Calu3 (cell line): ENCODE measurements at regions not wholly inside any gene's neighbourhood (a gene's known extent, or its start where the extent isn't known, plus 50 kb on each side); places are given as distances from the start of the nearest gene placed in this dataset.

Experiments
- BruUV-seq: library from RNA; stranded (reverse); fragments of 400-500 nt; replicated peaks from 2 replicates; lab custom pipeline; 2021; lab: Mats Ljungman, UMichigan
- CTCF ChIA-PET: fragments of 300-600 bp; sonication (Branson Sonifier 250); formaldehyde crosslinking; loops from one replicate; lab custom pipeline; 2022; ENCODE audit warnings: antibody characterized with exemption; lab: Charles Lee
- DNase-seq: peaks from one replicate; pipeline ENCODE4 v3.0.0; 2022
- H3K27ac Mint-ChIP-seq: one replicate; pipeline ENCODE4 v1.8.0; 2022; ENCODE audit warnings: mixed read lengths; ENCODE audit not compliant: unreplicated experiment
- H3K27me3 Mint-ChIP-seq: one replicate; pipeline ENCODE4 v1.8.0; 2022; ENCODE audit warnings: mixed read lengths; ENCODE audit not compliant: unreplicated experiment
- H3K36me3 Mint-ChIP-seq: one replicate; pipeline ENCODE4 v1.8.0; 2022; ENCODE audit warnings: mild to moderate bottlenecking, moderate library complexity, mixed read lengths; ENCODE audit not compliant: insufficient read depth, unreplicated experiment
- H3K4me1 Mint-ChIP-seq: one replicate; pipeline ENCODE4 v1.8.0; 2022; ENCODE audit warnings: mild to moderate bottlenecking, low read depth, mixed read lengths; ENCODE audit not compliant: unreplicated experiment
- H3K4me3 Mint-ChIP-seq: one replicate; pipeline ENCODE4 v1.8.0; 2022; ENCODE audit warnings: mild to moderate bottlenecking, low read depth, moderate library complexity, mixed read lengths; ENCODE audit not compliant: unreplicated experiment
- H3K9me3 Mint-ChIP-seq: one replicate; pipeline ENCODE4 v1.8.0; 2022; ENCODE audit warnings: low read depth, mixed read lengths; ENCODE audit not compliant: unreplicated experiment
- CTCF ChIP-seq: fragments of 200-600 bp; IDR thresholded peaks from one replicate; pipeline ENCODE4 v1.8.0; 2022; ENCODE audit warnings: antibody characterized with exemption; ENCODE audit not compliant: unreplicated experiment
- intact Hi-C: fragments of 100-400 bp; cut with micrococcal nuclease; formaldehyde crosslinking; loops from one replicate; pipeline ENCODE4 v1.10.0; 2022; ENCODE audit not compliant: unreplicated experiment

DNA sequence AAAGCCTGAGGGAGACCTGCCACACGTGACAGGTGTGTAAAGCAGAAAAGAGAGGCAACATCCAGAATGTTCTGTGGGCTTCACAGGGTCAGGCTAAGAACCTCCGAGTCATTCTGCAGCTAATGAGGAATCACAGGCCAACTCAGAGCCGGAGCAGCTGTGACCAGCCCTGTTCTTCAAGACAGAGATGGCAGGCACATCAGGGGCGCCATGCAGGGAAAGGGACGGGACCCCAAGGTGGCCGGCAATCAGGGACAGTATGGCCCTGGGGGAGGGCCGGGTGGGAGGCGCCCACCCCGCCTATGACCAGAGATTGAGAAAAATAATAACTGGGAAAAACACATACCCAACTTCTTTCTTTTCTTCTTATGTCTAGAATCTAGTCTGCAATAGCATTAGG lies 316.7 kb upstream of the SALL3 start:
- H3K4me3 Mint-ChIP-seq = no peak overlapping the region
- CTCF ChIA-PET = no interaction called here
- no peak overlapping the region for H3K27ac Mint-ChIP-seq
- H3K9me3 Mint-ChIP-seq = peaks cover 6% of the 10 kb centered on the region
- H3K27me3 Mint-ChIP-seq = no peaks in the 10 kb centered on the region
- intact Hi-C loops = no loop called here
- no TSS peak for BruUV-seq
- TF ChIP-seq CTCF = no peak
- peaks cover 5% of the 10 kb centered on the region for H3K36me3 Mint-ChIP-seq
- no peaks in the 10 kb centered on the region for H3K4me1 Mint-ChIP-seq
- DNase-seq = no peak

GRCh38 chr18:78664048-78664447 lies 315.6 kb upstream of the SALL3 start:
- BruUV-seq = no TSS peak
- Mint-ChIP-seq H3K4me3 (no peak overlapping the region), H3K27me3 (no peaks in the 10 kb centered on the region), H3K36me3 (peaks cover 5% of the 10 kb centered on the region), H3K27ac (no peak overlapping the region), H3K9me3 (peaks cover 4% of the 10 kb centered on the region), H3K4me1 (no peaks in the 10 kb centered on the region)
- CTCF ChIA-PET = no interaction called here
- intact Hi-C loops = no loop called here
- DNase-seq = no peak
- TF ChIP-seq CTCF = no peak

- intact Hi-C loops = no loop called here
- Mint-ChIP-seq H3K4me1 (no peaks in the 10 kb centered on the region), H3K36me3 (peaks cover 5% of the 10 kb centered on the region), H3K4me3 (no peak overlapping the region), H3K27ac (no peak overlapping the region), H3K27me3 (no peaks in the 10 kb centered on the region), H3K9me3 (peaks cover 4% of the 10 kb centered on the region)
- BruUV-seq = no TSS peak
- TF ChIP-seq CTCF = no peak
- DNase-seq = no peak
- CTCF ChIA-PET = no interaction called here
Observed at GRCh38 chr18:78664848-78665247, 314.8 kb upstream of the SALL3 start.

DNA sequence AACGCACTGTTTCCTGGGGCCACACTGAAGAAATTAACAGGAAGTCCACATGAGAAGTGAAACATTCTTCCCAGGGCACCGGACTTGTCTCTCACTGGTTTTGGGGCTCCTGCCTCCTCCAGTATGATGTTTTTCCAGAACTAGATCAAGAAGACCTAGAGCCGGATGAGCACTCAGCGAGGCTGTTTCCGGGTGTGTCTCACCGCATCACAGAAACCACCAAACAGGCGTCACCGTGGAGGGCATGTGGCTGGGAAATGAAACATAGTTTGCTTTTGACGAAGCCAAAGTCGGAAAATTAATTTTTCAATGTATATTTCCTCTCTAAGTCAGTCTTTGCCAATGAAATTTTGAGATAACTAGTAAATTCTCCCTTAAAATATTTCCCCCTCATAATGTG lies 314.0 kb upstream of the SALL3 start:
- no peak for DNase-seq
- Mint-ChIP-seq H3K36me3 (peaks cover 5% of the 10 kb centered on the region), H3K27me3 (no peaks in the 10 kb centered on the region), H3K4me1 (no peaks in the 10 kb centered on the region), H3K9me3 (peaks cover 4% of the 10 kb centered on the region), H3K27ac (no peak overlapping the region), H3K4me3 (no peak overlapping the region)
- BruUV-seq = no TSS peak
- CTCF ChIA-PET = no interaction called here
- TF ChIP-seq CTCF = no peak
- intact Hi-C loops = no loop called here
